H7 (cell line): ENCODE measurements at regions not wholly inside any gene's neighbourhood (a gene's known extent, or its start where the extent isn't known, plus 50 kb on each side); places are given as distances from the start of the nearest gene placed in this dataset.
"Not testable (repeated sequence)": the region's sequence is repeated elsewhere in the genome, so short reads cannot be mapped to it uniquely, and the experiment has no call there.

Experiments
- DNase-seq: peaks from one replicate; pipeline ENCODE4 v3.0.0; 2012
- H3K27me3 ChIP-seq: 2 replicates; pipeline ENCODE4 v1.6.0; 2011; ENCODE audit warnings: mild to moderate bottlenecking, low read length; ENCODE audit not compliant: control insufficient read depth, insufficient read depth
- H3K36me3 ChIP-seq: replicated peaks from 2 replicates; pipeline ENCODE4 v1.5.1; 2011; ENCODE audit warnings: low read length; ENCODE audit not compliant: control insufficient read depth, insufficient read depth
- H3K4me3 ChIP-seq: 2 replicates; pipeline ENCODE4 v1.5.1; 2011; ENCODE audit warnings: low read depth, mild to moderate bottlenecking, control low read depth, low read length, moderate library complexity; ENCODE audit not compliant: insufficient read depth

- not testable (repeated sequence) for H3K27me3 ChIP-seq, H3K36me3 ChIP-seq, H3K4me3 ChIP-seq, DNase-seq
Measured at GRCh38 chr21:31819692-31820091, 53.1 kb upstream of the HUNK start.

- H3K27me3 ChIP-seq, DNase-seq, H3K4me3 ChIP-seq, H3K36me3 ChIP-seq: not testable (repeated sequence)
Measured at GRCh38 chr21:31814356-31814755, 58.5 kb upstream of the HUNK start.

GRCh38 chr21:31813862-31814261 lies 59.0 kb upstream of the HUNK start:
- no peak for DNase-seq

GRCh38 chr21:31804008-31804394 lies 68.8 kb upstream of the HUNK start:
- Histone ChIP-seq H3K4me3 (no peak overlapping the region), H3K36me3 (no peaks in the 10 kb centered on the region), H3K27me3 (no peaks in the 10 kb centered on the region)
- DNase-seq = no peak

More at GRCh38 chr21:31813862-31814261, 59.0 kb upstream of the HUNK start:
- H3K36me3 ChIP-seq = no peaks in the 10 kb centered on the region
- no peaks in the 10 kb centered on the region for H3K27me3 ChIP-seq
- no peak overlapping the region for H3K4me3 ChIP-seq

- no peaks in the 10 kb centered on the region for H3K27me3 ChIP-seq
- H3K36me3 ChIP-seq = no peaks in the 10 kb centered on the region
- H3K4me3 ChIP-seq = no peak overlapping the region
- DNase-seq = no peak
Measured at GRCh38 chr21:31803039-31804007, 69.5 kb upstream of the HUNK start.

- Histone ChIP-seq H3K27me3 (no peaks in the 10 kb centered on the region), H3K4me3 (no peak overlapping the region), H3K36me3 (no peaks in the 10 kb centered on the region)
- no peak for DNase-seq
Measured at GRCh38 chr21:31802331-31802730, 70.4 kb upstream of the SCAF4 start.

- Histone ChIP-seq H3K27me3 (no peaks in the 10 kb centered on the region), H3K36me3 (no peaks in the 10 kb centered on the region), H3K4me3 (no peak overlapping the region)
- DNase-seq = no peak
Measured at GRCh38 chr21:31801551-31802219, 69.8 kb upstream of the SCAF4 start.

GRCh38 chr21:31798842-31799704 lies 67.2 kb upstream of the SCAF4 start:
- DNase-seq = no peak
- no peaks in the 10 kb centered on the region for H3K27me3 ChIP-seq
- no peak overlapping the region for H3K4me3 ChIP-seq
- H3K36me3 ChIP-seq = no peaks in the 10 kb centered on the region

- DNase-seq = no peak
- no peaks in the 10 kb centered on the region for H3K36me3 ChIP-seq
- H3K4me3 ChIP-seq = no peak overlapping the region
- no peaks in the 10 kb centered on the region for H3K27me3 ChIP-seq
Measured at GRCh38 chr21:31795992-31796391, 64.1 kb upstream of the SCAF4 start.

GRCh38 chr21:31790420-31790819 lies 58.5 kb upstream of the SCAF4 start:
- H3K4me3 ChIP-seq, H3K27me3 ChIP-seq, DNase-seq, H3K36me3 ChIP-seq: not testable (repeated sequence)

- DNase-seq = no peak
- H3K36me3 ChIP-seq = no peaks in the 10 kb centered on the region
- no peak overlapping the region for H3K4me3 ChIP-seq
- H3K27me3 ChIP-seq = no peaks in the 10 kb centered on the region
Measured at GRCh38 chr21:31788581-31788980, 56.7 kb upstream of the SCAF4 start.

GRCh38 chr21:31787691-31788090 lies 55.8 kb upstream of the SCAF4 start:
- DNase-seq, H3K4me3 ChIP-seq, H3K36me3 ChIP-seq, H3K27me3 ChIP-seq: not testable (repeated sequence)

GRCh38 chr21:31786164-31786920 lies 54.4 kb upstream of the SCAF4 start:
- Histone ChIP-seq H3K36me3 (no peaks in the 10 kb centered on the region), H3K27me3 (no peaks in the 10 kb centered on the region), H3K4me3 (no peak overlapping the region)
- DNase-seq = no peak
